ENCODE measurements at regions not wholly inside any gene's neighbourhood (a gene's known extent, or its start where the extent isn't known, plus 50 kb on each side); places are given as distances from the start of the nearest gene placed in this dataset.

DNA sequence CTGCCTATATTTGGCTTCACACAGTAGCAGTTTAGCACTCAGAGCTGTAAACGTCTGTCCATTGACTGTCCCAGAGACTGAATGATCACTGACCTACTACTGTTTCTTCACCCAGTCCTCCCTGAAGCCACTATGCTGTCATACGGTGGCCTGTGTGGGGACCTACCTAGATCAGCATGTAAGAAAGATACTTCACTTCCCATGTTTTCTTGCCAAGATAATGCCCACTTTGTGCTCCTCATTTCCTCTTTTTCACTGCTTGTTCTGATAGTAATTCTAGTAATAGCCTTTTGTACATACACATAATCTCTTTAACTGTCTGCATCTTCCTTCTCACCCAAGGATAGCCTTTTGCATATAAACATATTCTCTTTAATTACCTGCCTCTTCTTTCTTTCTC, 109.9 kb upstream of the TIAM2 start:
- WGBS, 3 donors = 82 to 97% (median 93%) methylated on average over 2 of the region's 2 CpGs
- H3K27ac ChIP-seq (ENCODE audit: low read depth in 1 of 3, low read length in 2 of 3) = no peak overlapping the region
- FAIRE-seq = no peak

DNA sequence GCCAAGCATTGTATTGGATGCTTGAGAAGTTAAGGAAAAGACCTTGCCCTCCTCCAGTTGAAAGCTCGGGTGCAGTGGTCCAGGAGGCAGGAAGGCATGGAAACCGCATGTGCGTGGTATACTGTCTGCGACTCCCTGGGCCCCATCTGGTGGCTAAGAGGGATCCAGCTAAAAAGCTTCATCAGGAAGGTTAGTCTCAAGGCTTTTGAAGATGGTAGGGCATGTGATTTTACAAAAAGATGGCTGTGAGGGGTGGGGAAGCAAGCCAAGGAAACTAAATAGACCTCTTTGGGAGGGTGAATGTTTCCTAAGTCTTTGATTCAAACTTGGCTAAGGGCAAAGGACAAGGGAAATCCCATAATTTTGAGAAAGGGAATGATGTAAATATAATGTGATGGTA, 109.1 kb upstream of the TIAM2 start:
- 96 to 99% (median 99%) methylated on average over 4 of the region's 4 CpGs for WGBS, 3 donors
- DNase-seq (no peak), FAIRE-seq (no peak)
- Histone ChIP-seq H3K9me3 (ENCODE audit: control insufficient read depth in 2 of 2, insufficient read depth in 1 of 2, low read depth in 1 of 2, low read length in 1 of 2) (no peaks in the 10 kb centered on the region), H3K27ac (ENCODE audit: low read depth in 1 of 3, low read length in 2 of 3) (no peak overlapping the region), H3K4me3 (ENCODE audit: low read depth in 1 of 3, low read length in 3 of 3) (no peak overlapping the region), H3K36me3 (ENCODE audit: control insufficient read depth in 3 of 3, insufficient read depth in 2 of 3, low read depth in 1 of 3, low read length in 3 of 3) (peaks cover 0 to 5% (median 2%) of the 10 kb centered on the region in 3 donors), H3K4me1 (ENCODE audit: control insufficient read depth in 3 of 3, insufficient read depth in 2 of 3, low read depth in 1 of 3, low read length in 2 of 3) (peaks cover 0 to under 1% (median 0%) of the 10 kb centered on the region in 3 donors), H3K27me3 (ENCODE audit: control insufficient read depth in 3 of 3, insufficient read depth in 3 of 3, low read length in 3 of 3) (no peaks in the 10 kb centered on the region)

More for the DNA sequence above, 109.9 kb upstream of the TIAM2 start:
- Histone ChIP-seq H3K27me3 (ENCODE audit: control insufficient read depth in 3 of 3, insufficient read depth in 3 of 3, low read length in 3 of 3) (no peaks in the 10 kb centered on the region), H3K4me3 (ENCODE audit: low read depth in 1 of 3, low read length in 3 of 3) (no peak overlapping the region), H3K36me3 (ENCODE audit: control insufficient read depth in 3 of 3, insufficient read depth in 2 of 3, low read depth in 1 of 3, low read length in 3 of 3) (peaks cover 0 to 5% (median 2%) of the 10 kb centered on the region in 3 donors), H3K9me3 (ENCODE audit: control insufficient read depth in 2 of 2, insufficient read depth in 1 of 2, low read depth in 1 of 2, low read length in 1 of 2) (no peaks in the 10 kb centered on the region), H3K4me1 (ENCODE audit: control insufficient read depth in 3 of 3, insufficient read depth in 2 of 3, low read depth in 1 of 3, low read length in 2 of 3) (no peaks in the 10 kb centered on the region)
- DNase-seq = no peak

DNA sequence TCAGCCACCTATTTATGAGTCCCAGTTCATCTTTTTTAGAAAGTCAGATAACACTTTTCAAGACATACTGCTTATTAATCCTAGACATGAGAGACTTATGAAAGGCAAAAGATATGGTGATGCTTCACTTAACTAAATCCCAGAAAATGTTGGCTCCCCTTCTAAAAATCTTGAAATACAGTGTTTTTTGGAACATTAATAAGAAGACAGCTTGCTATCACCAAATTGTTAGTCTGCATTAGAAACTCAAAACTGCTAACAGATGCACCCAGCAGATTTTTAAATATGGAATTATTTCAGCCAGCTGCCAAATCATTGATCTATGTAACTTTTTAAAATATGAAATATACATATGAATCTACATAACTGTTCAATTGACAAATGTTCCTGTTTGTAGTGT, 108.6 kb upstream of the TIAM2 start:
- Histone ChIP-seq H3K27ac (ENCODE audit: low read depth in 1 of 3, low read length in 2 of 3) (no peak overlapping the region), H3K4me1 (ENCODE audit: control insufficient read depth in 3 of 3, insufficient read depth in 2 of 3, low read depth in 1 of 3, low read length in 2 of 3) (peaks cover 0 to 5% (median 0%) of the 10 kb centered on the region in 3 donors), H3K27me3 (ENCODE audit: control insufficient read depth in 3 of 3, insufficient read depth in 3 of 3, low read length in 3 of 3) (no peaks in the 10 kb centered on the region), H3K4me3 (ENCODE audit: low read depth in 1 of 3, low read length in 3 of 3) (no peak overlapping the region), H3K9me3 (ENCODE audit: control insufficient read depth in 2 of 2, insufficient read depth in 1 of 2, low read depth in 1 of 2, low read length in 1 of 2) (no peaks in the 10 kb centered on the region), H3K36me3 (ENCODE audit: control insufficient read depth in 3 of 3, insufficient read depth in 2 of 3, low read depth in 1 of 3, low read length in 3 of 3) (peaks cover 0 to 5% (median 2%) of the 10 kb centered on the region in 3 donors)
- no peak for FAIRE-seq
- DNase-seq = no peak

DNA sequence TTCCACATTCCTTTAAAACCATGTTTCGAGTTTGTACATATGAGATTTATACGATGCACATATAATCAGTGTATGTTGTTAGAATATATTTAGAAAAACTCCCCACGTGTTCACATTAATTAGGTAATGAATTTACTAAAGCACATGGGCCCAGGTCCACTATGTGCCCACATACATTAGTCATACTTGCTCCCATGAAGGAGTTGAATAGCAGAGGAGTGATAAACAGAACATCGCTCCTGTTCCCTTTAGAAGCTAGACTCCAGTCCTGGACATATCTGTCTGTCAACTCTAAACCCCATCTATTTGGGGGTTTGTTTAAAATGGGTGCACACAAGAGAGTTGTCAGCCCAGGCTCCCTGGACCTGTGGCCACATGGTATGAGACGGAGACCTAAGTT, 108.1 kb upstream of the TIAM2 start:
- Histone ChIP-seq H3K4me3 (ENCODE audit: low read depth in 1 of 3, low read length in 3 of 3) (no peak overlapping the region), H3K4me1 (ENCODE audit: control insufficient read depth in 3 of 3, insufficient read depth in 2 of 3, low read depth in 1 of 3, low read length in 2 of 3) (peaks cover 0 to 8% (median 0%) of the 10 kb centered on the region in 3 donors), H3K36me3 (ENCODE audit: control insufficient read depth in 3 of 3, insufficient read depth in 2 of 3, low read depth in 1 of 3, low read length in 3 of 3) (peaks cover 0 to 5% (median 2%) of the 10 kb centered on the region in 3 donors), H3K27ac (ENCODE audit: low read depth in 1 of 3, low read length in 2 of 3) (no peak overlapping the region), H3K9me3 (ENCODE audit: control insufficient read depth in 2 of 2, insufficient read depth in 1 of 2, low read depth in 1 of 2, low read length in 1 of 2) (no peaks in the 10 kb centered on the region), H3K27me3 (ENCODE audit: control insufficient read depth in 3 of 3, insufficient read depth in 3 of 3, low read length in 3 of 3) (no peaks in the 10 kb centered on the region)
- DNase-seq (no peak), FAIRE-seq (no peak)
- WGBS, 3 donors = 96 to 98% (median 97%) methylated on average over 5 of the region's 5 CpGs

DNA sequence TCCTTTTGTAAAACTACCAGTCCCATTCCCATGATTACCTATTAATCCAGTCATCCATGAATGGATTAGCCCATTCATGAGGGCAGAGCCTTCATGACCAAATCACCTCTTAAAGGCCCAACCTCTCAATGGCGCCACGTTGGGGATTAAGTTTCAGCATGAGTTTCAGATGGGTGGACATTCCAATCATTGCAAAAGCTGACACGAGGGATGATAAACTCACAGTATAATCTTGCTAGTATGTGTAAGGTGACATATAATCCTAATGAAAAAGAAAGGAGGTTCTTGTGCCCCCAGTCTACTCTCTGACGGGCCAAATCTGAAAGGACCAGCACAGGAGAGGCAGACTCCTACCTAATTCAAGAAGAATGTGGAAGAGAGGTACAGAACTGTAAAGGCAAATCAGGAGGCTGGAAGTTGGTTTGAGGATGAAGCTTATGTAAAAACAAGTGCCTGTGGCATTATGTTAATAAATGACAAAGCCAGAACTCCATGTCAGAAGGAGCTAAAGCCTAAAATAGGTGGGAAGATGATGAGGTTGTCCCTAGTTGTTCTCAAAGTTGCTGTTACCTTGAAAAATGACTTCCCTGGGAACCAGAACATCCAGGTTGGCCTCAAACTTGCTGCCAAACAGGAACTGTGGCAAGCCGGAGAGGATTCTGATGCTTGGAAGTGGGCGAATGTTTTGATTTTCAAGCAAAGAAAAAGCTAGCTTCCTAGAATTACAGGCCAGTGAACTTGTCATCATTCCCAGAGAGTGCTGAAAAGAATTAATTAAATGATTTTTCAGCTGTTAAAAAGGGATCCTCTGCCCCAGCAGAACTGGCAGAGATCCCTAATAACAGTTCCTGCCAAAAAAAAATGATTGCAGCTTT, 106.5 kb upstream of the TIAM2 start:
- FAIRE-seq (no peak), DNase-seq (no peak)
- WGBS, 3 donors = 83 to 98% (median 88%) methylated on average over 6 of the region's 6 CpGs

DNA sequence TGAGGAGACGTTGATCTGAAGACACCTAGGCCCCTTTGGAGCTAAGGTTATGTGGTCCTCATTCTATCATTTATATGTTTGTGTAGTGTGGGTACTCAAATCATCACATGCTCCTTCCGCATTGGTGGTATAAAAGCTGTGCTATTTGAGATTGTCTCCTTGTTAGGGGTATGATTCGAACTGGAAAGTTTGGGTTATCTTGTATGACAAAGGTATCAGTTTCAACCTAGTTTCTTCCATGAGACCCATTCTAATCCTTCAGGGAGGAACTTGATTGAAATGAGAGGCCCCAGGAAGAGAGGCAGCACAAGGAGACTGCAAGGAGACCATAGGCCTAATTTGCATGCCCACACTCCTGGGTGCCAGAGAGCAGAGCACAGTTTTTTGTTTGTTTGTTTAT, 104.2 kb upstream of the TIAM2 start:
- no peaks in the 10 kb centered on the region for H3K27me3 ChIP-seq (ENCODE audit: control insufficient read depth in 3 of 3, insufficient read depth in 3 of 3, low read length in 3 of 3)
- H3K36me3 ChIP-seq (ENCODE audit: control insufficient read depth in 3 of 3, insufficient read depth in 2 of 3, low read depth in 1 of 3, low read length in 3 of 3) = peaks cover 0 to 3% (median 2%) of the 10 kb centered on the region in 3 donors
- DNase-seq (no peak), FAIRE-seq (no peak)
- WGBS, 3 donors = 93 to 95% (median 94%) methylated on average over 3 of the region's 3 CpGs
- no peak overlapping the region for H3K27ac ChIP-seq (ENCODE audit: low read depth in 1 of 3, low read length in 2 of 3)
- H3K4me1 ChIP-seq (ENCODE audit: control insufficient read depth in 3 of 3, insufficient read depth in 2 of 3, low read depth in 1 of 3, low read length in 2 of 3) = peaks cover 0 to 17% (median 5%) of the 10 kb centered on the region in 3 donors
- H3K9me3 ChIP-seq (ENCODE audit: control insufficient read depth in 2 of 2, insufficient read depth in 1 of 2, low read depth in 1 of 2, low read length in 1 of 2) = no peaks in the 10 kb centered on the region
- no peak overlapping the region for H3K4me3 ChIP-seq (ENCODE audit: low read depth in 1 of 3, low read length in 3 of 3)

More for the DNA sequence above, 106.5 kb upstream of the TIAM2 start:
- H3K27ac ChIP-seq (ENCODE audit: low read depth in 1 of 3, low read length in 2 of 3) = no peak overlapping the region
- peaks cover 0 to 2% (median 2%) of the 10 kb centered on the region in 3 donors for H3K36me3 ChIP-seq (ENCODE audit: control insufficient read depth in 3 of 3, insufficient read depth in 2 of 3, low read depth in 1 of 3, low read length in 3 of 3)
- no peak overlapping the region for H3K4me3 ChIP-seq (ENCODE audit: low read depth in 1 of 3, low read length in 3 of 3)
- no peaks in the 10 kb centered on the region for H3K27me3 ChIP-seq (ENCODE audit: control insufficient read depth in 3 of 3, insufficient read depth in 3 of 3, low read length in 3 of 3)
- H3K4me1 ChIP-seq (ENCODE audit: control insufficient read depth in 3 of 3, insufficient read depth in 2 of 3, low read depth in 1 of 3, low read length in 2 of 3) = peaks cover 0 to 17% (median 5%) of the 10 kb centered on the region in 3 donors
- no peaks in the 10 kb centered on the region for H3K9me3 ChIP-seq (ENCODE audit: control insufficient read depth in 2 of 2, insufficient read depth in 1 of 2, low read depth in 1 of 2, low read length in 1 of 2)

DNA sequence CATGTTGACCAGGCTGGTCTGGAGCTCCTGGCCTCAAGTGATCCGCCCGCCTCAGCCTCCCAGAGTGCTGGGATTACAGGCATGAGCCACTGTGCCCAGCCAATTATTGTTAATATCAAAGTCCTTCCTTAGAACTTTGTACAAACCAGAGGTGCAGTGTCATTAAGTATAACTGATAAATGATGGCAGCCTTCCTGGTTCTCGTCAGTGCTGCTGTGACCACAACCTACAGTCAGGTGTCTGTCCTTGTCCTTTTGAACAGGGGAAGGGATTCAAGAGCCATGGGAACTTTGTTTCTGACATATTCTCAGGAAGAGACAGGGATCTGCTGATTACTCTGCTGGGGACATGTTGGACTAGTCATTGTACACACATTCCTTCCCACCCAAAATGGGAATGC, 103.2 kb upstream of the TIAM2 start:
- H3K27ac ChIP-seq (ENCODE audit: low read depth in 1 of 3, low read length in 2 of 3) = peak overlapping the region; percentile 79 to 81 (median 80)
- peak; percentile 85 to 95 for DNase-seq
- H3K27me3 ChIP-seq (ENCODE audit: control insufficient read depth in 3 of 3, insufficient read depth in 3 of 3, low read length in 3 of 3) = no peaks in the 10 kb centered on the region
- WGBS, 3 donors = 7 to 62% (median 30%) methylated on average over 3 of the region's 3 CpGs
- peaks cover 0 to 2% (median 0%) of the 10 kb centered on the region in 3 donors for H3K36me3 ChIP-seq (ENCODE audit: control insufficient read depth in 3 of 3, insufficient read depth in 2 of 3, low read depth in 1 of 3, low read length in 3 of 3)
- H3K4me3 ChIP-seq (ENCODE audit: low read depth in 1 of 3, low read length in 3 of 3) = no peak overlapping the region
- no peaks in the 10 kb centered on the region for H3K9me3 ChIP-seq (ENCODE audit: control insufficient read depth in 2 of 2, insufficient read depth in 1 of 2, low read depth in 1 of 2, low read length in 1 of 2)
- peaks cover 0 to 17% (median 5%) of the 10 kb centered on the region in 3 donors for H3K4me1 ChIP-seq (ENCODE audit: control insufficient read depth in 3 of 3, insufficient read depth in 2 of 3, low read depth in 1 of 3, low read length in 2 of 3)
- no peak for FAIRE-seq

DNA sequence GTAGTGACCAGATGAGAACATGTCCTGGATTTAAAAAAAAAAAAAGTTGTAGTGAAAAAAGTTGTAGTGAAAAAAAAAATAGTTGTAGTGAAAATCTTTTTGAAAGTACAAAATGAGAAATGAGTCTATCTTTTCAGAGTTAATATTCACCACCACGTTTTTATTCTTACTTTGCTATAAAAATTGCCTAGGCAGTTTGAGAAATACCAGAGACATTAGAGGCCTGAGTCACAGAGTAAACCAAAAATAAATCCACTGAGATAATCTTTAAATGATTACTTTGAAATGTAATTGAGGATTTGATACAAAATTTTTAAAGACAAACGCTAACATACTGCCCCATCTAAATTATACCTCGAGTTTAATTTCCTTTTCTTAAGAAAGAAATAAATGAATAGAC, 101.2 kb upstream of the TIAM2 start:
- H3K4me3 ChIP-seq (ENCODE audit: low read depth in 1 of 3, low read length in 3 of 3) = no peak overlapping the region
- H3K4me1 ChIP-seq (ENCODE audit: control insufficient read depth in 3 of 3, insufficient read depth in 2 of 3, low read depth in 1 of 3, low read length in 2 of 3) = peaks cover 0 to 17% (median 5%) of the 10 kb centered on the region in 3 donors
- no peaks in the 10 kb centered on the region for H3K9me3 ChIP-seq (ENCODE audit: control insufficient read depth in 2 of 2, insufficient read depth in 1 of 2, low read depth in 1 of 2, low read length in 1 of 2)
- no peak for DNase-seq
- no peaks in the 10 kb centered on the region for H3K27me3 ChIP-seq (ENCODE audit: control insufficient read depth in 3 of 3, insufficient read depth in 3 of 3, low read length in 3 of 3)
- no peak overlapping the region for H3K27ac ChIP-seq (ENCODE audit: low read depth in 1 of 3, low read length in 2 of 3)
- no peak for FAIRE-seq
- 66 to 77% (median 67%) methylated on average over 3 of the region's 3 CpGs for WGBS, 3 donors
- H3K36me3 ChIP-seq (ENCODE audit: control insufficient read depth in 3 of 3, insufficient read depth in 2 of 3, low read depth in 1 of 3, low read length in 3 of 3) = peaks cover 0 to 4% (median 0%) of the 10 kb centered on the region in 3 donors

Data from small intestine (tissue), 7 donors.